Common myeloid progenitor, CD34-positive (primary cell): ENCODE measurements at regions not wholly inside any gene's neighbourhood (a gene's known extent, or its start where the extent isn't known, plus 50 kb on each side); places are given as distances from the start of the nearest gene placed in this dataset.
"Not testable (repeated sequence)": the region's sequence is repeated elsewhere in the genome, so short reads cannot be mapped to it uniquely, and the experiment has no call there.

Experiments
- CTCF ChIA-PET: fragments of 350-600 bp; sonication (Branson Sonifier 250); formaldehyde crosslinking; loops from one replicate; lab custom pipeline; 2021; ENCODE audit warnings: antibody characterized with exemption; lab: Charles Lee
- POLR2A ChIA-PET: fragments of 350-600 bp; sonication (Branson Sonifier 250); formaldehyde crosslinking; loops from one replicate; lab custom pipeline; 2021; ENCODE audit warnings: antibody characterized with exemption; lab: Charles Lee
- DNase-seq, 3 donors: peaks; one replicate each; pipeline versions ENCODE4 v3.0.0 to v3.0.0-alpha.2; 2013
- H3K27ac ChIP-seq, 2 experiments: 1 replicate in 1 of 2; 2 replicates in 1 of 2; pipeline ENCODE4 v1.7.0; 2013; ENCODE audit warnings: inconsistent platforms in 2 of 2, low read length in 2 of 2, mild to moderate bottlenecking in 2 of 2, low read depth in 1 of 2, moderate library complexity in 1 of 2; ENCODE audit not compliant: severe bottlenecking in 2 of 2, insufficient read depth in 1 of 2, poor library complexity in 1 of 2
- H3K27me3 ChIP-seq, 5 experiments: replicated peaks in 2 of 5; 1 replicate in 3 of 5; 2 replicates in 2 of 5; pipeline versions ENCODE4 v1.6.1 to v1.7.0; 2013; ENCODE audit warnings: low read length in 4 of 5, mild to moderate bottlenecking in 2 of 5, moderate library complexity in 2 of 5, inconsistent platforms in 1 of 5; ENCODE audit not compliant: insufficient read depth in 5 of 5, control insufficient read depth in 4 of 5
- H3K36me3 ChIP-seq, 4 experiments: 1 replicate in 2 of 4; 2 replicates in 2 of 4; pipeline versions ENCODE4 v1.6.1 to v1.7.0; 2013; ENCODE audit warnings: low read length in 3 of 4, control low read depth in 1 of 4, mild to moderate bottlenecking in 1 of 4; ENCODE audit not compliant: control insufficient read depth in 4 of 4, insufficient read depth in 4 of 4
- H3K4me1 ChIP-seq, 4 experiments: 1 replicate in 3 of 4; 2 replicates in 1 of 4; pipeline versions ENCODE4 v1.6.1 to v1.7.1; 2013; ENCODE audit warnings: low read length in 3 of 4, mild to moderate bottlenecking in 3 of 4, control low read depth in 1 of 4, inconsistent platforms in 1 of 4, moderate library complexity in 1 of 4; ENCODE audit not compliant: control insufficient read depth in 4 of 4, insufficient read depth in 4 of 4; ENCODE audit errors: control extremely low read depth in 1 of 4
- H3K4me3 ChIP-seq, 7 experiments: 1 replicate in 4 of 7; 2 replicates in 3 of 7; pipeline versions ENCODE4 v1.5.1 to v1.7.0; 2013; ENCODE audit warnings: mild to moderate bottlenecking in 7 of 7, low read length in 6 of 7, moderate library complexity in 6 of 7, inconsistent platforms in 2 of 7, low read depth in 2 of 7, control low read depth in 1 of 7; ENCODE audit not compliant: insufficient read depth in 4 of 7, control insufficient read depth in 1 of 7; ENCODE audit errors: extremely low read depth in 1 of 7
- H3K9me3 ChIP-seq, 5 experiments: 1 replicate in 4 of 5; 2 replicates in 1 of 5; pipeline versions ENCODE4 v1.6.1 to v1.7.1; 2013; ENCODE audit warnings: low read length in 4 of 5, mild to moderate bottlenecking in 2 of 5, inconsistent platforms in 1 of 5, low read depth in 1 of 5, moderate library complexity in 1 of 5; ENCODE audit not compliant: control insufficient read depth in 4 of 5, insufficient read depth in 2 of 5; ENCODE audit errors: control extremely low read depth in 1 of 5
- WGBS: methylation state at CpG from one replicate; pipeline ENCODE4 v1.1.5; 2013; ENCODE audit not compliant: insufficient coverage; 5-methylcytosine and 5-hydroxymethylcytosine counted together

DNA sequence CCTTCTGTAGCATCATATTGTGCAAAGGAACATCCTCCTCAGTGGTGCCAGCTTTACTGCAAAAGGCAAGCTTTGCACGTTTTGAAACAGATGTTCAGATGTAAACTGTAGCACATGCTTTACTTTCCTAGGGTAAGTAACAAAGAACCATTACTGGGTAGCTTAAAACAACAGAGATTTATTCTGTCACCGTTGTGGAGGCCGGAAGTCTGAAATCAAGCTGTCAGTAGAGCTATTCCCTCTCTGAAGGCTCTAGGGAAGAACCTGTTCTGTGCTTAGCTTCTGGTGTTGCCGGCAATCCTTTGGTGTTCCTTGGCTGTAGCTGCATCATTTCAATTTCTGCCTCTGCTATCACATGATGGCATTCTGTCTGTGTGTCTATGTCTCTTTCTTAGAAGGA lies 50.6 kb upstream of the ARL17B start:
- CTCF ChIA-PET, POLR2A ChIA-PET: not testable (repeated sequence)
- WGBS, result no CpG with 5 or more reads among the region's 4 CpGs

DNA sequence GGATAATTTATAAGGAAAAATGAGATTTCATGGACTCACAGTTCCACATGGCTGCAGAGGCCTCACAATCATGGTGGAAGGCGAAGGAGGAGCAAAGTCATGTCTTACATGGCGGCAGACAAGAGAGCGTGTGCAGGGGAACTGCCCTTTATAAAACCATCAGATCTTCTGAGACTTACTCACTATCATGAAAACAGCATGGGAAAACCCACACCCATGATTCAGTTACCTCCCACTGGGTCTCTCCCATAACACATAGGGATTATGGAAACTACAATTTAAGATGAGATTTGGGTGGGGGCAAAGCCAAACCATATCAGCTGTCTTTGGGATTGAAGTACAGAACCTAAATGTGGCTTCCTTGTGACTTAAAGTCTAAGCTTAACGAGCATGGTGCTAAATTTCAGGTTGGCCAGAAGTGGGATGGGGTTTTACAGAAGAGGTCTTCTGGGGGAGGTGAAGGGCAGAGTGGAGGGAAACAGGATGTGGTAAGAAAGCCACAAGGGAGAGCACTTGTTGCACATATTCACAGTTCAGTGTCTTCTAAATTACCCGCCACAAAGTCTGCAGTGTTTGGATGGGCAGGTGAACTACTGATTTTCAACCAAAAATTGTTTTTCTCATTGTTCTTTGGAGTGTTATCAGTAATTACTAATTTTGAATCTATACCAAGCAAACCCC lies 49.7 kb upstream of the ARL17B start:
- DNase-seq, CTCF ChIA-PET, H3K4me1 ChIP-seq, H3K36me3 ChIP-seq, POLR2A ChIA-PET, H3K27me3 ChIP-seq, H3K9me3 ChIP-seq, H3K27ac ChIP-seq, H3K4me3 ChIP-seq: not testable (repeated sequence)
- WGBS, result no CpG with 5 or more reads among the region's 5 CpGs

More for the DNA sequence above, 50.6 kb upstream of the ARL17B start:
- not testable (repeated sequence) for DNase-seq, H3K4me3 ChIP-seq, H3K4me1 ChIP-seq, H3K9me3 ChIP-seq, H3K27ac ChIP-seq, H3K36me3 ChIP-seq, H3K27me3 ChIP-seq
